HG03175 (cell line): ENCODE measurements at regions not wholly inside any gene's neighbourhood (a gene's known extent, or its start where the extent isn't known, plus 50 kb on each side); places are given as distances from the start of the nearest gene placed in this dataset.

Source experiments
- ATAC-seq: cut with Tn5 transposase; IDR thresholded peaks from one replicate; pipeline ENCODE4 v1.9.1; 2021; ENCODE audit warnings: mild to moderate bottlenecking, moderate library complexity; ENCODE audit not compliant: unreplicated experiment

DNA sequence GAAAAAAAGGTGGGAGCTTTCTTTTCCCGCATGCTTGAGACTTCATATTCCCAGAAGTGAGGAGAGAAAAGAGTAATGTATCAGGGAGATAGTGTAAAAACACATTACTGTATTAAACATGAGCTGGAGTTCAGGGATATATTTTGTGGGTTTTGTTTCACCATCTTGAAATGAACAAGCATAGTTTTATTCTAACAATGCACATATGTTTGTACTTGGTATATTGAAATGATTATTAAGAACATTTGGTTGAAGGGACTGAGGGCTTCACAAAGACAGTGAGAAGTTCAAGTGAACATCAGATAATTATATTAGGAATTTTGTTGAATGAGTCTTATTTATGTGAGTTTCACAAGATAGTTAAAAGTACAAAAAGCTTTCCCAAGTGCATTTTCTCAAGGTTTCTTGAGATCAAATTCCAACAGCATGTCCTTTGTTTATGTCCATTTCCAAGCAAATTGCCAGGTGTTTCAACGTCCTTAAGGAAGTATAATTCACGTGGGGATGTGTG is 368.8 kb downstream of the ANKRD50 start:
- ATAC-seq = no peak

DNA sequence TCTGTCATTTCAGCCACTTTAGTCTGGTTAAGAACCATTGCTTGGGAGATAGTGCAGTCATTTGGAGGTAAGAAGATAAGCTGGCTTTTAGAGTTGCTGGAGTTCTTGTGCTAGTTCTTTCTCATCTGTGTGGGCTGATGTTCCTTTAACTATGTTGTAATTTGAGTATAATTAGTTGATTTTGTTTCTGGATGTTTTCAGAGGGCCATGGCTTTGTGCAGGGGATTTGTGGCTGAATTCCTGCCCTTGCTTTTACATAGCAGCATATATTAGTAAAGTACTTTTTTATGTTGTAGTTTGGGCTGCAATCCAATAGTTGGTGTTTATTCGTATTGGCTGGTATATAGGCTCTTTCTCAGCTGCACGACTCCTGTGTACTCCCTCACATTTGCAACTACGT is 339.6 kb downstream of the ANKRD50 start:
- ATAC-seq = no peak

DNA sequence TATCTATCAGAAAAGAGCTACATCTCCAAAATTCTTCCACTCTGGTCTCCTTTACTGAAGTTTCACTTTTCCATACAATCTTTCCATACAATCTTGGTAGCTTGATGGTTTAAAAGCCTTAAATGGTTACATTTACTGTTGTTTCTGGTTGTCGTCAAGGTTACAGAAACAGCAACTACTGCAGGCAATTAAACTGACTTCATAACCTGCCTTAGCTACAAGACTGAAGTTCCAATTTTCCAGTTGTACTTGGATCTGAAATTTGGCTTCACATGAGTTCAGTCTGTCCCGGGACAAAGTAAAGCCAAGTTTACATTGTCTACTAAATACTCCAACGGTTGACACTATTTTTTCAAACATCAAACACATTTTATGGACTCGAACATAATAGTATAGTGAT is 326.4 kb downstream of the ANKRD50 start:
- no peak for ATAC-seq

DNA sequence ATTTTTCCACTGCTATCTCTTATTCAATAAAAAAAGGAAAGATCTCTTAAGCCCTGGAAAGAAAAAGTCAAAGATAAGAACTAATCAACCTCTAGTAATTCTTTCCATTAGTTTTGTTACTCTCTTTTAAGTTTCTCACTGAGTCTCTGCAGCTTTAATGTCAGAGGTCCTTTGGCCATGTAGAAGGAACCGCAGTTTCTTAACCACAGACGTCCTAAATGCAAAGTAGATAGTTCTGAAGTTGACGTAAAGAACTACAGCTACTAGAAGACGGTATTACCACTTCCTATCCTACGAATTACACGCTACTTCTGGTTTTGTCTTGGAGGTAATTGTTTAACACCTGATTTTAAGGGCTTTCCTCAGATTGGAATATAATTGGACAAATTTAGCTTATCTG is 325.9 kb downstream of the ANKRD50 start:
- ATAC-seq = no peak

DNA sequence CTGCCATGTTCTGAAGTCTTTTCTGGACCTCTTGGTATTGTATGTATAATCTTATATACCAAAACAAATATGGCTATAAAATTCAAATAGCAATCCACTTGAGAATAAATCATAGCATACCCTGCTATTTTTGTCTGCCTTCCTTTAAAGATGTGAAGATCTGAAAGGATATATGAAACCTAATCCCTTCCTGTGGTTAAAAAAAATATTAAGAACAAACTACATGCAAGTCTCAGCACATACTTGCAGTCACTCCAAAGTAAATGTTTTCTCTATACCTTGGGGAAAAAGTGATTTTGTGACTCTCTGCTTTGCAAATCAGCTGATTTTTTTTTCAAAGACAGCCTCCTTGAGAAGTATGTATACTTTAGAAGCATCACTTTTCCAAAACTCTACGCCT is 322.9 kb downstream of the ANKRD50 start:
- ATAC-seq = no peak

DNA sequence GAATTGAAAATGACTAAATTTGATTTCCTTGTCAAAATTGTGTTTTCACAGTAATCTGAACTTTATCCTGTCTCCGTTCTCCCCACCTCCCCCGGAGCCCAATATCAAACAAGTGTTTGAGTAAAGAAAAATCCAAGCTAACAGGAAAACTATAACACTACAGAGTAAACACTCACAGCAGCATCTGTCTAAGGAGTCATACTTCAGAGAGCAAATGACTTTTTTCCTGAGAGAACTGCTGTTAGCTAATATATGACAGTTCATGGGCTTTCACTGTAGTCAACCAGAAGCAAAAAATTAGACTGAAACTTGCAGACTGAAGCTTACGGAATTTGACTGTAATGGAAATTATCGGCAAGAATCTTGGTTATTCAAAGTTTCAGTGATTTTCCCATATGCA is 321.7 kb downstream of the ANKRD50 start:
- ATAC-seq = no peak

DNA sequence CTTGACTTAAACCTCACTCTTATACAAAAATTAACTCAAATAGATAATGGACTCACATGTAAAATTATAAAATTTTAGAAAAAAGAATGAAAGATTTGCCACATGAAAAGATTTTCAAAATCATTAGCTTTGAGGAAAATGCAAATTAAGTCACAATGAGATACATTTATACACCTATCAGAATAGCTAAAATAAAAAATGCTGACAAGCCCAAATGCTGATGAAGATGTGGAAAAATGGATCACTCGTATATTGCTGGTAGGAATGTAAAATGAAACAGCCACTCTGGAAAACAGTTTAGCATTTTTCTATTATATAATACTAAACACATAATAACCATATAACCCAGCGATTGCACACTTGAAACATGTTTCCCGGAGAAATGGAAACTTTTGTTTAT is 316.2 kb downstream of the ANKRD50 start:
- no peak for ATAC-seq

DNA sequence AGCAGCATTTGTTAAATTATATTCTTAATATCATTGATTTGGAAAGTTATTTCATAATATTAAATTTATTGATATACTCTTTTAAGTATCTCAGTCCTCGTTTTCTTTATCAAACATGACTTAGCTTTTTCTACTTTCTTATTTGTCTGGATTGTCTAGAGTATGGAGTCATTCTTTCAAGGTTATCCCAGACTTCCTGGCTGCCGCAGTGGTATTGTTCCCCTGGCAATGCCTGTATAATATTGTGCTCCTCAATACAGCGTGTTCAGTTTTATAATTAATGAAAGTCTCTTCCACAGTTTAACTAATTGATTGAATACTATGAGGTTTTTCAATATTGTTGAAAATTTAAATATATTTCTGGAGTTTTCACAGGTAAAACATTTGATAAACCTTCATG is 310.9 kb downstream of the ANKRD50 start:
- no peak for ATAC-seq

DNA sequence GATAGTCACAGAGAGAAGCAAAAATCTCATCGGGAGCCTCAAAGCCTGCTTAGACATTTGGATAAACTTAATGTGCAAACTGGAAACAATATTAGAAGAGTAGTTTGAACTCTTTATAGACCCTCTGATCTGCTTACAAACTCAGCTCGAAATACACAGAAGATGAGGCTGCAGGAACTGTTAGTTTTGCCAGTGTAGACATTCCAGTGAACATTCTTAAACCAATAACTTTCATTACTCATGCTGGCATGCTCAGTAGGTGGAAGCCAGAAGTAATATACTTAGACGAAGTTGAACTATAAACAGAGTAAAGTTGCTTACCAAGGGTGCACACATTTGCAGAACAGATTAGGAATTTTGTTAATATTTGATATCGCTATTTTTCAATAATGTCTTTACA is 303.5 kb downstream of the ANKRD50 start:
- ATAC-seq = no peak

DNA sequence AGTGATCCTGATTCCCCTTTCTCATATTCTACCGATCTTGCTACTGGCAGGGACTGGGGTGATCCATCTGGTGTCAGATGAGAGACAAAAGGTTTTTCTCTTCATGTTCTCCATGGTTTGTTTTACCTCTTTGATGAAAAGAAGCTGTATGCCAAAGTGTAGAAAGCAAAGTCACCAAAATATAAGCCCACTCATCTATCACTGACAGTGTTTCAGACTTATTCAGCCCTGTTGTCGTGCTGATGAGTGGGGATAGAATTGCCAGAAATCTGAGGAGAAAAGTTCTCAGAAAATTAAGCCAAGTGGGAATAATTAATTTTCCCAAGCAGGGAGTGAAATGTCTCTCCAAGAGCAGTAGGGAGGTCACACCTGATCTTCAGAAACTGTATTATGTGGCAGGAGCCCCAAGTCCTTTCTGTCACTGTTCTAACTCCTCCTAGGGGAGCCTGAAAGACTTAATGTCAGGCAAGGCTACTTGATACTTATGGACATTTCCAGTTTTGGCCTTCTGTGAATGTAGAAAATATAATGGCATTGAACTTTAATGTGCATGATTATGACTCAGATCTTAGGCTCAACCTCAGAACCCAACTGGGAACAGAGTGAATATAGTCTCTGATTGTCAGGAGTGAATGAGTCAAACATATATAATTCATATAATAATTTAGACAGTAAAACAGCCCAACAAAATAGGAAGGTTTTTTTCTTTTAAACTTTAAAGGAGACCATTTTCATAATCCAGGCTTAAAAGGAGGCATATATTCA is 298.1 kb downstream of the ANKRD50 start:
- no peak for ATAC-seq

DNA sequence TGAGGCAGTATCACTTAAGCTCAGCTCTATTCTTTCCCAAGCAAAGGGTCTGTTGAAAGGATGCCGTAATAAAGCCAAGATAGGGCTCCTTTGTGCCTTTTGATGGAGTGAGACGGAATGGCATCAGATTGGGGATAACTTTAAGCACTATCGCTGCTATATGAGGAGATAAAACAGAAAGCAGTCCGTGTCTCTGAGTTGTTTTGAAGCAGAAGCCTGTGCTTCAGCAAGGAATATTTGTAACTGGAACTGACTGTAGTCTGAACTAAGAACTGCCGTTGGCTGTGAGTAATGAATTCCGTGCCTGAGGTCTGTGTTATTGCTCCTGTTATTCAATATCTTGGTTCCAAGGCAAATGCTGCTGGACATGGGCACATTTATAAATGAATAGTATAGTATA is 297.4 kb downstream of the ANKRD50 start:
- ATAC-seq = no peak

DNA sequence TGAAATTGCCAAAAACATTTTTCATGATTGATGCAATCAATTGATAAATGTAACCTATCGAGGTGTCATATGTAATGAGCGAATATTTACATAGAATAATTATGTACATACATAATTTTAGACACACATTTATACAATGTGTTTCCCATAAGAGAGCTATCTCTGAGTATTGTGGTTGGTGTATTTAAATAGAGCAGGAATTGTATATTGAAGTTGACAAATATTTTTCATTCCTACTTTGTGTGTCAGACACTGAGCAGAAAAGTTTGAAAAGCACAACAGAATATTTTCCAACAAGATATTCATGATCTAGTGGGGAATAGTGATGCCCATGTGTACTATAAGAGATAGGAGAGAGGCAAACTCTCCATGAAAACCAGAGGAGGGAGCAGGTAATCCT is 295.2 kb downstream of the ANKRD50 start:
- no peak for ATAC-seq

DNA sequence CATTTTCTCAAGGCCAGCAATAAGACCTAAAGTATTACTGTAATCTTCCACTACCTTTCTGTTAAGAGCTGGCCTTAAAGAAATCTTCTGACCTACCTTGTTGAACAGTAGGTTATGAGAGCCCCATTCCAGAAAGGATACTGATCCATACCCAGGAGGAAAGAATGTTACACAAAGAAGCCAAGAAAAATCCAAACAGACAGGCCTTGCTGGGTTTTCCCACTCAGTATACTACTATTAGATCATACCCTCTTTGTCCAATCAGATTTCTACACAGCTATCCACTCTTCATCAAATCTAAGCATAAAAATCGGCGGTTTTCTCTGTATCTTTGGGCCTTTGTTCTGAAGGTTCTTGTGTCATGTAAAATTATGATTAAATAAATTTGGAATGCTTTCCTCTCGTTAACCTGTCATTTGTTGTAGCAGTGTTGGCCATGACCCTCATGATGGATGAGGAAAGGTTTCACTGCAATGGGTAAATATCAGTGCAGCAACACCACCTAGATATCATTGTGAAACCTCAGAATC is 292.3 kb downstream of the ANKRD50 start:
- ATAC-seq = no peak

DNA sequence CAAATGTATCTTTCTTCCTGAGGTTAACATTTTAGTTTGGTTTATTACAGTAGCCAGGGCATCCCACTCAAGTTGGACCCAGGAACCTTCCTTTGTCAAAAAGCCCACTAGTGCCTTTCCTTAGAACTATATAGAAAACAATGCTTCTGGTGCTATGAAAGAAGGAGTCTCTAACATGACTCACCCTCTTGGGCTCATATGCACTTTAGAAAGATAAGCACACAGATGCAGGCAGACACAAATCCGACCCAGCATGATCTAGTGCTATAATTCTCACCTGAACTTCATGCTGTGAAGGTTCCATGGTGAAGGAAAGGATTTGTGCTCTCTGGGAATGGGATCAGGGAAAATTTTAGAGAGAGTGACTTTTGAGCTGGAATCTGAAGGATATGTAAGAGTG is 289.4 kb downstream of the ANKRD50 start:
- ATAC-seq = no peak

DNA sequence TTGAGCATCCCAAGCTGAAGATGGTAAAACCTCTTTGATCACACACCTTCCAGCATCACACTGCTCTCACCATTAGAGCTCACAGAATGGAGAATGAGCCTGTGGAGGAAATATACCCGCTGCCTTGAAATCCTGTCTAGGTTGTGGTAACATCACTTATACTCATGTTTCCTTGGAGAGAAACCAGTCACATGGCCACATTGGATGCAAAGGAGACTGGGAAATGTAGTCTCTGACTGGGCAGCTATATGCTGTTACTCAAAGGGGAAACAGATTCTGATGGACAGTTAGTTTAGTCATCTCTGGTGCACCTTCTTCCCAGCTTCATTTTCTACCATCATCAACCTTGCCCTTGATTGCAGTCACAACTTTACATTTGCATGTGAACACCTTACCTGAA is 286.3 kb downstream of the ANKRD50 start:
- ATAC-seq = no peak

DNA sequence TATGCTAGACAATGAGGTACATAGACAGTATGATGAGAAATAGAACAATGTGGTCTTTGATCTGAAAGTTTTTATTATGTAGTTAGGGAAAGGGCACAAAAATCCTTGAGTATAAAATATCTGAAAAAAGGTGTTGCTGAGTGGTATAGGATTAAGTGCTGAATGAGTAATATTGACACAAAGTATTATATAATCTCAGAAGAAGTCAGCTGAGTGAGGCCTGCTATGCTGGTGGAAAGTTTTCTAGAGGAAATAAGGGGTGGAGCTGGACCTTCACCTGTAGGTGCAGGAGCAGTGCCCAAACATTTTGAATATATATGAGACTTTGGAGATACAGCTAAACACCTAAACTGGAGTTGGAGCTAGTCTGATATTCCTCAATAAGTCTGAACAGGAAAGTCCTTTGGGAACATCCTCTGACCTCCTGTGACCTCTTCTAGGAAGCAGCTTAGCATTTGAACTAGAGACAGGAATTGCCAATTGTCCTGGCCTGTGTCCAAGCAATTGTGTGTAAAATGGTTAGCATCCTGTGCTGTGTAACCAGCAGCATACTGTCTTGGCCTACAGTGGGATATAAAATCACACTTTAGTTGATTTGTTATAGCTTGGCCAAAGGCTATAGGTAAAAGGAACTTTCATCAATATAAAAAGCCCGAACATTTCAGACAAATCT is 285.3 kb downstream of the ANKRD50 start:
- ATAC-seq = no peak

DNA sequence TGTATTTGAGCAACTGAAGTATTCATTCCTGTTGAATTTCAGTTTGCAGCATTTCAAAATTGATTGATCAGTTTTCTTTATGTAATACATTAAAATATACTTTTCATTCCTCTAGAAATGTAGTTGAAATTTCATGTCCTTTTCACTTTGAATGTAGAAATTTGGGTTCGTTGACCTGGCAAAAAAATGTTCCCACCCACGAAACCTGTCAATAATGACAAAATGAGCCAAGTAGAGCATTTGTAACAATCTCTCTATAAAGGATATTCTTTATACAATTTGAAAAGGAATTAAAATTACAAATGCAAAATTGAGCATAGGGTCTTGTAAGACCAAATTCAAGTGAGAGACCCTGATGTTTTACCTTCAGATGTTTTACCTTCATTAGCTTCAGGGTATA is 283.9 kb downstream of the ANKRD50 start:
- no peak for ATAC-seq

DNA sequence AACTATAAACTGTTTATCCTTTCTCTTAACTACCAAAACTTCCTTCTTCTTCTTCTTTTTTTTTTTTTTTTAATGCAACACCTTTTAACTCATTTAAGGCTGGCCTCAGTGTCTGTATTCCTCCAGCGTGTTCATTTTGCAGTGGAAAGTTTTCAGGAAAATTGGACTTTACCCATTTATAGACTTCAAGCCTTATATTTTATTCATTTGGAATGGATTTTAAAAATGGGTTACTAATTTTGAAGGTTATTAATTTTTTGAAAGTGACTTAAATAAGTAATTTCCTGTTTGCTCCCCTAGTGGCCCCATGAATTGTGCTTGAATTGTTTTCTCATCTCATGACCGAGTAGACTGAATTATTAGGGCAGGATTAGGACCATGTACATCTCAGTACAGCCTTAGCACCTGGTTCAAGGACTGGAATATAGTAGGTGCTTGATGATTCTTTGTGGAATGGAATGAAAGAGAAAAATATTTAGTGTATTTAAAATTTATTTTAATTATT is 282.7 kb downstream of the ANKRD50 start:
- ATAC-seq = no peak

DNA sequence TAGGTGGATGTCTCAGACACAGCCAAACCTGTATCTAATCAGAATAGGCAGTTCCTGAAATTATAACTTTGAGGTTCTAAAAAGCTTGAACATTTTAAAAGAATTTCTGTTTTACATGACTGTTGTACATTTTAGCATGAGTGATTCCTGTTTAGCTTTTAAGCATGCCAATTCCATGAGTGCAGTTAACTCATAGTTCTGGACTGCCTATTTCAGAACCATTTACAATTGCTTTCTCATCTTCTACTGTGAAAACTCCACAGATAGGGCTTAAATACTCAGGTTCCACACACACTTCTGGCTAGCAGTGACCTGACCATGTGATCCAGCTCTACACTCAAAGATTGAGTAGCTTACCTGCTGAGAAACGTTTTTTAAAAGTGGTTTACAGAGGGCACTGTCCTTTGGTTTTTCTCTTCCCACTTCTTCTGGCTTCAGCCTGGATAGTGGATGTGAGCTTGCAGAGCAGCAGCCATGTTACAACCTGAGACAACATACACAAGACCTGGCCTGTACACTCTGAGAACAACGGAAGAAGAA is 280.8 kb downstream of the ANKRD50 start:
- ATAC-seq = no peak

DNA sequence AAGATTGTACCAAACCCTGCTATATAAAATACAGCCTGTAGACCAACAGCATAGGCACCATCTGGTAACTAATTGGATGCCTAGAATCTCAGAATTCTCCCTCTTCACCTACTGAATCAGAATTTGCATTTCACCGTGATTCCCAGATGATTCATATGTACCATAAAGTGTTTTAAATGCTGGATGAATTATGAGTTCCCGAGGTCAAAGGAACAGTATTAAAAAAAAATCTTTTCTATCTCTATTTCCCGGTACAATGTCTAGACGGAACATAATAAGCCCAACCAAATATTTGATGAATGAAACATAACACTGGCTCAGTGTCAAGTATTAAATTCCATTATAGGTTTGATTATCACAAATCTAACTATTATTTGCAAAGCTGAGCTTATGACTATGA is 280.0 kb downstream of the ANKRD50 start:
- no peak for ATAC-seq

DNA sequence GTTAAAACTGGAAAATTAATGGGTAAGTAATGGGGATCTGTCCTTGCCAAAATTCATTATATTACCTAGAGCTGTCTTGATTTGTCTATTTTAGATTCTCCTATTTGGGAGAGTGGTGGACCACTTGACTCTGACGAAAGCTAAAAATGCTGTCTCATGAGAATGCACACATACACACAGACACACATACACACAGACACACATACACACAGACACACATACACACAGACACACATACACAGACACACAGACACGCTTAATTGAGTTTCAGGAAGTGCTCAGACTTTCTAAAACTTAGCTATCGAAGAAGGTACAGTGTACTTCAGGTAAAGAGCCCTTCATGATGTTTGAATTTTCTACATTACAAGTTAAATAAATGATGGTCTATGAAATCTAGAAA is 279.5 kb downstream of the ANKRD50 start:
- no peak for ATAC-seq

DNA sequence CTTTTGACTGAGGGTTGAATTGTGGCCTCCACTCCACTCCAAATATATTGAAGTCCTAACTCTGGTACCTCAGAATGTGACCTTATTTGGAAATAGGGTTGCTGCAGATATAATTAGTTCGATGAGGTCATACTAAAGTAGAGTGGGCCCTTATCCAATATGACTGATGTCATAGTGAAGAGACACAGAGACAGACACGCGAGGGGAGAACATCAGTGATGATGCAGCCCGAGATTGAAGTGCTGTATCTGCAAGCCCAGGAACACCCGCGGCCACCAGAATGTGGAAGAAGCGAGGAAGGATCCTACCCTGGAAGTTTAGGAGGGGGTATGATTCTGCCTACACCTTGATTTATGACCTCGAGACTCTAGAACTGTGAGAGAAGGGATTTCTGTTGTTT is 279.0 kb downstream of the ANKRD50 start:
- ATAC-seq = no peak
